ENCODE measurements at regions not wholly inside any gene's neighbourhood (a gene's known extent, or its start where the extent isn't known, plus 50 kb on each side); places are given as distances from the start of the nearest gene placed in this dataset.

DNA sequence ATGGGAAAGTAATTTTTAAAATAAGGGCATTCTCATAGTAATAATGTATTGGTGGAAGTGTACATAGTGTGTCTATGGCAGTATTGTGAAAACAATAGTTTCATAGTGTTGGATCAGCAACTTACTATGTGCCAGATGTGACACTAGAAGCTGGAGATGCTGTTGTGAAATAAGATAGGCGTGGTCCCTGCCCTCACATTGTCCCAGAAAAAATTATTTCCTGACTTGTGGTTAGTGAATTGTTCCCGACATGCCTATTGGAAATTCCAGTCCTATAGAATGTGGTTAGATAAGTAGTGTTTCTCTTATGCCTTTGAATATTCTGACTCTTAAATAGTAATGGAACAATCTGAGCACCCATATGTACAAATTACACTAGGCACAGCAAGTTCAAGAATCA, 55.3 kb upstream of the MTAP start:
- ATAC-seq (ENCODE audit: insufficient number of reproducible peaks, low FRiP score, low read depth), result no peak
- TF ChIP-seq, protein P1, sequence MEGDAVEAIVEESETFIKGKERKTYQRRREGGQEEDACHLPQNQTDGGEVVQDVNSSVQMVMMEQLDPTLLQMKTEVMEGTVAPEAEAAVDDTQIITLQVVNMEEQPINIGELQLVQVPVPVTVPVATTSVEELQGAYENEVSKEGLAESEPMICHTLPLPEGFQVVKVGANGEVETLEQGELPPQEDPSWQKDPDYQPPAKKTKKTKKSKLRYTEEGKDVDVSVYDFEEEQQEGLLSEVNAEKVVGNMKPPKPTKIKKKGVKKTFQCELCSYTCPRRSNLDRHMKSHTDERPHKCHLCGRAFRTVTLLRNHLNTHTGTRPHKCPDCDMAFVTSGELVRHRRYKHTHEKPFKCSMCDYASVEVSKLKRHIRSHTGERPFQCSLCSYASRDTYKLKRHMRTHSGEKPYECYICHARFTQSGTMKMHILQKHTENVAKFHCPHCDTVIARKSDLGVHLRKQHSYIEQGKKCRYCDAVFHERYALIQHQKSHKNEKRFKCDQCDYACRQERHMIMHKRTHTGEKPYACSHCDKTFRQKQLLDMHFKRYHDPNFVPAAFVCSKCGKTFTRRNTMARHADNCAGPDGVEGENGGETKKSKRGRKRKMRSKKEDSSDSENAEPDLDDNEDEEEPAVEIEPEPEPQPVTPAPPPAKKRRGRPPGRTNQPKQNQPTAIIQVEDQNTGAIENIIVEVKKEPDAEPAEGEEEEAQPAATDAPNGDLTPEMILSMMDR (IDR thresholded peaks at IDR 0.05), result no peak
- Histone ChIP-seq H3K36me3 (no peaks in the 10 kb centered on the region), H3K27ac (no peak overlapping the region), H3K4me1 (ENCODE audit: control insufficient read depth in 1 of 2, low read depth in 2 of 2) (no peaks in the 10 kb centered on the region), H3K9me3 (no peaks in the 10 kb centered on the region), H3K4me3 (no peak overlapping the region), H3K27me3 (replicated peaks; ENCODE audit: insufficient read depth) (no peaks in the 10 kb centered on the region)
- DNase-seq (ENCODE audit: low spot score), result no peak

DNA sequence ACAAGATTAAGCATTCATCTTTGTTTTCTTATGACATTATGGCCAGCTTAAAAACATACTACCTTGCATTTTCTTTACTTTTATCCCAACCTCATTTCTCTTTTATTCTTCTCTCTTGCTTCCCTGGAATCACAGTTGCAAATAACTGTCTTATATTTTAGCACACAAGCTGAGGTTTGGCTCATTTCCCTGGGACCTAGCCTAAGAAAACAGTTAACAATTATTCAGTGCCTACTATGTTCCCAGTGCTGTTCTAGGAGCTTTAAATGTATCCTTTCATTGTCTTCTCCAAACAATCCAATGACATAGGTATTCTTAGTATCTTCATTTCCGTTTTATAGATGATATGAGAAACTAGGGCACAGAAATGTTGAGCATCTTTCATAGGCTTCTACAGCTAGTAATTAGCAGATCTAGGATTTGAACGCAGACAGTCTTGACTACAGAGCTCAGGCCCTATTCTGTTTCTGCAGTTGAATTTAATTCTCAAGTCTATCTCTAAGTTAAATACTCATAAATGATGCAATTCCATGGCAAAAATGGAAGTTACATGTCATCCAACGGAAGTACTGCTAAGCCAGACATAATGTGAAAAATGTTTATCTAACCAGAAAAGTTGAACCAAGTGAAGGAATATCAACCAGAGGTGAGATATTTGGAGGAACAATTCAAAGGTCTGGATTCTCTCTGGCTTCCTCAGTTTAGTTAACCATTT, 52.3 kb upstream of the MTAP start:
- H3K36me3 ChIP-seq, result no peaks in the 10 kb centered on the region

DNA sequence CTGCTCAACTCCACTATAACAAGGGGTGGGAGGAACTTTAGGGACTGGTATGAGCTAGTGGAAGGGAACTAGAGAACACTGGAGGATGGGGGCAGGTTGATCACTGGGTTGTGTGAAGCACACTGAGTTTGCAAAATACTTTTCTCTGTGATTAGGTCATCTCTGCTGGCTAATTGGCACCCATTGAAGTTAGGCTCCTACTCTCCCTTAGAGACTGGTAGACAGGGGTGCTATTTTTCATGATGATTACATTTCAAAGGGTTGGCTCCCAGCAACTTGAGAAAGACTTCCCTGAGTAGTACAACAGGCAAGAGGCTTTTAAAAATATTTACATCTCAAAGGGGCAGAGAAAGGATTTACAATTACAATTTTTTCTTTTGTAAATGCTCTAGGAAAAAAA, 50.4 kb upstream of the MTAP start:
- ATAC-seq (ENCODE audit: insufficient number of reproducible peaks, low FRiP score, low read depth) (no peak), DNase-seq (ENCODE audit: low spot score) (no peak)
- Histone ChIP-seq H3K4me3 (no peak overlapping the region), H3K27me3 (replicated peaks; ENCODE audit: insufficient read depth) (no peaks in the 10 kb centered on the region), H3K27ac (no peak overlapping the region), H3K4me1 (ENCODE audit: control insufficient read depth in 1 of 2, low read depth in 2 of 2) (no peaks in the 10 kb centered on the region), H3K36me3 (no peaks in the 10 kb centered on the region), H3K9me3 (no peaks in the 10 kb centered on the region)
- TF ChIP-seq, protein P1 (IDR thresholded peaks at IDR 0.05), result no peak

More for the DNA sequence above, 52.3 kb upstream of the MTAP start:
- TF ChIP-seq, protein P1 (IDR thresholded peaks at IDR 0.05), result no peak
- no peaks in the 10 kb centered on the region for H3K9me3 ChIP-seq
- H3K4me3 ChIP-seq, result no peak overlapping the region
- H3K27me3 ChIP-seq (replicated peaks; ENCODE audit: insufficient read depth), result no peaks in the 10 kb centered on the region
- no peak for ATAC-seq (ENCODE audit: insufficient number of reproducible peaks, low FRiP score, low read depth)
- DNase-seq (ENCODE audit: low spot score), result no peak
- no peak overlapping the region for H3K27ac ChIP-seq
- H3K4me1 ChIP-seq (ENCODE audit: control insufficient read depth in 1 of 2, low read depth in 2 of 2), result no peaks in the 10 kb centered on the region
